ENCODE measurements at regions not wholly inside any gene's neighbourhood (a gene's known extent, or its start where the extent isn't known, plus 50 kb on each side); places are given as distances from the start of the nearest gene placed in this dataset.
"Not testable (repeated sequence)": the region's sequence is repeated elsewhere in the genome, so short reads cannot be mapped to it uniquely, and the experiment has no call there.

DNA sequence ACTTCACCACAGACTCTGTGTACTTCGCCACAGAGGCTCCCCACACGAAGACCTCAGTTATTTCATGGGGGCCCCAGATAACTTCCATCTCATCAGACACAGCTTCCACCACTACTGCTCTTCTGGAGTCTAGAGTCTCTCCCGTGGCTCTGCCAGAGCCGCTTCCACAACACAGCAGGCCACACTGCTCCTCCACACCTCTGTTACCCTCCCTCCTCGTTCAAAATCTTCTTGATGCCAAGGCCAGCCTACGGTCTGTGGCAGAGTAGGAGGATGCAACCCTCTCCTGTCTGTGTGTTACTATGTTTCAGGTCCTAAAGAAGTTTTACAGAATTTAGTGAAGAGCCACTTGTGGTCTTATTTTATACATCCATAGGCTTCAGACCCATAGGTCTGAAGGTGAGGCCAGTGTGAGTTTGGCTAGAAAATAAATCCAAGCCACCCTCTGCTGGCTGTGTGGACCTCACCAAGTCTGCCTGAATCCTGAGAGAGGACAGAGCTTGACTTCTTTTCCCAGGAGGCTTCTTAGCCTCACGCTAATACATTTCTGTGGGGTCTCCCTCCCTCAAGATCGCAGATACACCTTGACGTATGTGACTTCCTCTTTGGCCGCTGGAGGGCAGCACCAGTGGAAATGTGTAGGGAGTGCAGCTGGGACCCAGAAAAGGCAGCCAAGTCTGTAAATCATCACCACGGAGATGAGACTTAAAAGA is 197.7 kb downstream of the FAXC start:
- ATAC-seq (replicated peaks) (peak; percentile 76), DNase-seq (no peak)
- H3K9me3 Mint-ChIP-seq: no peaks in the 10 kb centered on the region
- H3K4me3 Mint-ChIP-seq: no peak overlapping the region
- H3K27me3 Mint-ChIP-seq: peaks cover 10 to 13% of the 10 kb centered on the region in 2 donors
- H3K36me3 Mint-ChIP-seq: no peaks in the 10 kb centered on the region
- H3K4me1 Mint-ChIP-seq: no peaks in the 10 kb centered on the region
- H3K27ac Mint-ChIP-seq: no peak overlapping the region

- Mint-ChIP-seq H3K4me1 (no peaks in the 10 kb centered on the region), H3K27ac (no peak overlapping the region), H3K36me3 (no peaks in the 10 kb centered on the region), H3K9me3 (no peaks in the 10 kb centered on the region), H3K4me3 (no peak overlapping the region), H3K27me3 (peaks cover 17 to 18% of the 10 kb centered on the region in 2 donors)
- ATAC-seq (replicated peaks) (no peak), DNase-seq (no peak)
Measured at GRCh38 chr6:99148761-99149160, 200.7 kb downstream of the FAXC start.

- Mint-ChIP-seq H3K9me3 (no peaks in the 10 kb centered on the region), H3K4me1 (no peaks in the 10 kb centered on the region), H3K36me3 (no peaks in the 10 kb centered on the region), H3K27me3 (peaks cover 11 to 18% of the 10 kb centered on the region in 2 donors), H3K27ac (no peak overlapping the region), H3K4me3 (no peak overlapping the region)
- ATAC-seq (replicated peaks) (no peak), DNase-seq (no peak)
Measured at GRCh38 chr6:99148111-99148510, 200.4 kb upstream of the FBXL4 start.

DNA sequence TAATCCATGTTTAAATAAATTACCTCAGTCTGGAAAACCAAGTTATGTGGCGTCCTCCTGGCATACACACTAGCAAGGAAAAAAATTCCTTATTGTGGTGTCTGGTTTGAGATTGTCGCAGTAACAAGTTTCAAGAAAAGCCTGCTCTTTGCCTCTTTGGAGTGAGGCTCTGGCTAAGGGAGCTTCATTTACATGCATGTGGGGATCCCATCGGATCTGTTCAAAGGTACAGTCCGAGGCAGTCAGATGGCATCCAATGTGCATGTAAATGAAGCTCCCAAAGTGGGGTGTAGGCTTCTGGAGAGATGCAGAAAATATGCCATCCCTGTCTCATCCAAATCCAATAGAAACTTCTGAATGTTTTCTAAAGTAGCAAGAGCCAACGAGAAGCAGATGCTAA is 199.5 kb upstream of the FBXL4 start:
- ATAC-seq (replicated peaks): no peak
- no peak for DNase-seq
- no peak overlapping the region for H3K4me3 Mint-ChIP-seq
- H3K36me3 Mint-ChIP-seq: no peaks in the 10 kb centered on the region
- H3K4me1 Mint-ChIP-seq: no peaks in the 10 kb centered on the region
- H3K9me3 Mint-ChIP-seq: no peaks in the 10 kb centered on the region
- H3K27ac Mint-ChIP-seq: no peak overlapping the region
- H3K27me3 Mint-ChIP-seq: peaks cover 6 to 16% of the 10 kb centered on the region in 2 donors

- Mint-ChIP-seq H3K4me3 (no peak overlapping the region), H3K4me1 (no peaks in the 10 kb centered on the region), H3K36me3 (no peaks in the 10 kb centered on the region), H3K9me3 (no peaks in the 10 kb centered on the region), H3K27me3 (peaks cover 4 to 11% of the 10 kb centered on the region in 2 donors), H3K27ac (no peak overlapping the region)
- DNase-seq (no peak), ATAC-seq (replicated peaks) (no peak)
Measured at GRCh38 chr6:99146711-99147110, 199.0 kb upstream of the FBXL4 start.

GRCh38 chr6:99145738-99146137 is 198.0 kb upstream of the FBXL4 start:
- no peaks in the 10 kb centered on the region for H3K36me3 Mint-ChIP-seq
- no peak overlapping the region for H3K27ac Mint-ChIP-seq
- no peaks in the 10 kb centered on the region for H3K9me3 Mint-ChIP-seq
- H3K4me3 Mint-ChIP-seq: no peak overlapping the region
- DNase-seq (no peak), ATAC-seq (replicated peaks) (no peak)
- peaks cover 4 to 9% of the 10 kb centered on the region in 2 donors for H3K27me3 Mint-ChIP-seq
- H3K4me1 Mint-ChIP-seq: no peaks in the 10 kb centered on the region

GRCh38 chr6:99143108-99143861 is 195.5 kb upstream of the FBXL4 start:
- DNase-seq (no peak), ATAC-seq (replicated peaks) (no peak)
- H3K36me3 Mint-ChIP-seq: no peaks in the 10 kb centered on the region
- no peak overlapping the region for H3K27ac Mint-ChIP-seq
- peaks cover 4 to 9% of the 10 kb centered on the region in 2 donors for H3K27me3 Mint-ChIP-seq
- no peaks in the 10 kb centered on the region for H3K9me3 Mint-ChIP-seq
- H3K4me1 Mint-ChIP-seq: no peaks in the 10 kb centered on the region
- H3K4me3 Mint-ChIP-seq: no peak overlapping the region

DNA sequence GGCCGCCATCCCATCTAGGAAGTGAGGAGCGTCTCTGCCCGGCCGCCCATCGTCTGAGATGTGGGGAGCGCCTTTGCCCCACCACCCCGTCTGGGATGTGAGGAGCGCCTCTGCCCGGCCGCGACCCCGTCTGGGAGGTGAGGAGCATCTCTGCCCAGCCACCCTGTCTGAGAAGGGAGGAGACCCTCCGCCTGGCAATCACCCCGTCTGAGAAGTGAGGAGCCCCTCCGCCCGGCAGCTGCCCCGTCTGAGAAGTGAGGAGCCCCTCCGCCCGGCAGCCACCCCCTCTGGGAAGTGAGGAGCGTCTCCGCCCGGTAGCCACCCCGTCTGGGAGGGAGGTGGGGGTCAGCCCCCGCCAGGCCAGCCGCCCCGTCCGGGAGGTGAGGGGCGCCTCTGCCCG is 194.2 kb upstream of the FBXL4 start:
- H3K9me3 Mint-ChIP-seq; H3K27ac Mint-ChIP-seq; H3K27me3 Mint-ChIP-seq; H3K4me1 Mint-ChIP-seq; H3K36me3 Mint-ChIP-seq; ATAC-seq (replicated peaks); H3K4me3 Mint-ChIP-seq; DNase-seq: not testable (repeated sequence)

- Mint-ChIP-seq H3K4me1 (no peaks in the 10 kb centered on the region), H3K4me3 (no peak overlapping the region), H3K27me3 (peaks cover 0 to 9% of the 10 kb centered on the region in 2 donors), H3K36me3 (no peaks in the 10 kb centered on the region), H3K9me3 (no peaks in the 10 kb centered on the region), H3K27ac (no peak overlapping the region)
- ATAC-seq (replicated peaks) (no peak), DNase-seq (no peak)
Measured at GRCh38 chr6:99138445-99138844, 190.7 kb upstream of the FBXL4 start.

DNA sequence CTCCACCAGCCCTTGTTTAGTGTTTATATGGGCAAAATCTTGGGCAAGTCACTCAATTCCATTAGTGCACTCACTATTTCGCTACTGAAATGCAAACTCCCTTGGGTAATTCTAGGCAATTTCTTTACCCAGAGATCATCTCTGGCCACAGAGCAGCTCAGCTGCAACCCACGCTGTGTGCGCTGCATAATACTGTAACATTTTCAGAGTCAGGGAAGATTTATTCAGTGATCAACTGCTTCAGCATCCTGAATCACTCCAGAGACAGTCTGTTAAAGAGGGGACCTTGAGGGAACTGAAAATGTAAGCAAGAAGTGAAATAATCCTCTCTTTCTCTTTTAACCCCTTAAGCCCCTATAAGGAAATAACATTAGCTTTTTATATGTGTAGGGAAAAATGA is 189.6 kb upstream of the FBXL4 start:
- Mint-ChIP-seq H3K36me3 (no peaks in the 10 kb centered on the region), H3K9me3 (no peaks in the 10 kb centered on the region), H3K27me3 (peaks cover 0 to 9% of the 10 kb centered on the region in 2 donors), H3K27ac (no peak overlapping the region), H3K4me3 (no peak overlapping the region), H3K4me1 (no peaks in the 10 kb centered on the region)
- no peak for ATAC-seq (replicated peaks)
- no peak for DNase-seq

- DNase-seq: no peak
- H3K36me3 Mint-ChIP-seq: no peaks in the 10 kb centered on the region
- no peaks in the 10 kb centered on the region for H3K4me1 Mint-ChIP-seq
- H3K4me3 Mint-ChIP-seq: no peak overlapping the region
- H3K27ac Mint-ChIP-seq: no peak overlapping the region
- ATAC-seq (replicated peaks): no peak
- H3K27me3 Mint-ChIP-seq: peaks cover 0 to 9% of the 10 kb centered on the region in 2 donors
- H3K9me3 Mint-ChIP-seq: no peaks in the 10 kb centered on the region
Measured at GRCh38 chr6:99136488-99136887, 188.7 kb upstream of the FBXL4 start.

GRCh38 chr6:99132026-99132635 is 184.4 kb upstream of the FBXL4 start:
- H3K4me3 Mint-ChIP-seq: no peak overlapping the region
- no peaks in the 10 kb centered on the region for H3K4me1 Mint-ChIP-seq
- H3K9me3 Mint-ChIP-seq: no peaks in the 10 kb centered on the region
- H3K36me3 Mint-ChIP-seq: no peaks in the 10 kb centered on the region
- no peak for ATAC-seq (replicated peaks)
- H3K27me3 Mint-ChIP-seq: peaks cover 0 to 14% of the 10 kb centered on the region in 2 donors
- H3K27ac Mint-ChIP-seq: no peak overlapping the region
- no peak for DNase-seq

DNA sequence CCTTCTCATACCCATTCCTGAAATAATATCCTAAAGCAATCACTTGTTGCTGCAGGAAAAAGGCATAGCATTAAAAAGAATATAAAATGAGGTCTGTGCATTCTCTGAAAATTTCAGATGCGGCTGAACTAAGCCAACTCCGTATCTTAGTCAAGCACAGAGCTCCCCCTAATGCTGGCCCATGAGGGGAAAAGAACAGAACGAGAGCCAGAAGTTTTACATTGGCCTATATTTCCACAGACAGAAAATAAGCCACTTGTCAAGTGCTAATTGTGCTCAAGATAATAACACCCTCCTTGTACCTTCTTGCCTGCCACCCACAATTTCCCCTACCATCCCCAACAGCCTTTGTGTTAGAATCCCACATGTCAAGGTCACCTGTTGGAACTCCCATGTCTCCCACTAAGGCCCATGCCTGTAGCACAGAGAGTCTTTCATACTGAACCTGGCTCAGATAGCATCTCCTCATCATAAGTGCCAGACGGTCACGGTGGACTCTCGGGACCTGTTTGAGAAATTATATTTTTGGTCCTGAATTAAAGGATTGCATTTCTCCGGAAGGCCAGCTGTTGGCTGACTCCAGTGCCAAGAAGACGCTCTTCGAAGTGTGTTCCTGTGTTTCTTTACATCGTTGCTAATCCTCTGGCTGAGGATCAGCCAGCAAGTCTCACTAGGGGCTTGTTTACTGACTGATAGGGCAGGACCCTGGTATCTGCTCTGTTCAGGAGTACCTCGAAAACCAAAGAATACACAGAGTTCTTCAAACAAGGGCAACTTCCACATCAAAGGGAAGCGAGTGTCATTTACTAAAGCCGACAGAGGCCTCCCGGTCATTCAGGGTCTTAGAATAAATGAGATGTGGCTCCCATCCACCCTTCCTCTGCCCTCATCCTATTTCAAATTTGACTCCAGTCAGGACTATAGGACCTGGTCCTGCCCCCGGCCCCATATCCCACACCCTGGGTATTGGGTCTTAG is 183.4 kb upstream of the FBXL4 start:
- no peak for ATAC-seq (replicated peaks)
- H3K9me3 Mint-ChIP-seq: no peaks in the 10 kb centered on the region
- H3K36me3 Mint-ChIP-seq: no peaks in the 10 kb centered on the region

DNA sequence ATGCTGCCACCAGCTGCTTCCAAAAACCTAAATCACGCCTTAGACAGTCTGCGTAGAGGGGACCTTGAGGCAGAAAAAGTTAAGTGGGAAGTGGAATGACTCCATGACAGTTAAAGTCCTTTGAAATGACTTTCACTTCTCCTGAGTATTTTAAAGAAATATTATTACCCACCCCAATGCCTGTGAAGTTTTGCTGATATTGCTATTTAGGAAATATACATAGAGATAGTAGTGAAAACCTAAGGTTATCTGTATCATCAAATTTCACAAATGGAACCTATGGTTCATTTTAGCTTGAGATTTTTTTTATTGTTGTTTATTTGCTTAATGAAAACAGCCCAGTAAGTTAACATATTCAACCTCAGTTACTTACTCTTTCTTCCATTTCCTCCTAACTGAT is 182.1 kb upstream of the FBXL4 start:
- DNase-seq: no peak
- Mint-ChIP-seq H3K27ac (no peak overlapping the region), H3K4me1 (no peaks in the 10 kb centered on the region), H3K9me3 (no peaks in the 10 kb centered on the region), H3K36me3 (no peaks in the 10 kb centered on the region), H3K27me3 (peaks cover 0 to 6% of the 10 kb centered on the region in 2 donors), H3K4me3 (no peak overlapping the region)
- no peak for ATAC-seq (replicated peaks)

More for the DNA sequence above, 183.4 kb upstream of the FBXL4 start:
- no peak for DNase-seq
- no peak overlapping the region for H3K4me3 Mint-ChIP-seq
- H3K4me1 Mint-ChIP-seq: no peaks in the 10 kb centered on the region
- peaks cover 0 to 14% of the 10 kb centered on the region in 2 donors for H3K27me3 Mint-ChIP-seq
- no peak overlapping the region for H3K27ac Mint-ChIP-seq
